Esophagus muscularis mucosa (tissue), 3 donors: ENCODE measurements at regions not wholly inside any gene's neighbourhood (a gene's known extent, or its start where the extent isn't known, plus 50 kb on each side); places are given as distances from the start of the nearest gene placed in this dataset.

Experiments
- CTCF ChIP-seq, 3 experiments: fragments of 200-600 bp in 2 of 3; fragments of 450-650 bp in 1 of 3; sonication (generic) in 2 of 3; IDR thresholded peaks; one replicate each; pipeline ENCODE4 v1.5.1; 2017 to 2019; ENCODE audit warnings: antibody characterized with exemption in 3 of 3, mild to moderate bottlenecking in 2 of 3, moderate library complexity in 1 of 3
- POLR2A ChIP-seq: fragments of 450-650 bp; IDR thresholded peaks from one replicate; pipeline ENCODE4 v1.6.1; 2017; ENCODE audit warnings: antibody characterized with exemption, moderate library complexity, mild to moderate bottlenecking, low read depth
- POLR2AphosphoS5 ChIP-seq, 2 donors: sonication (generic); formaldehyde crosslinking; IDR thresholded peaks; one replicate each; pipeline ENCODE4 v1.6.1; 2017; ENCODE audit warnings: antibody characterized with exemption in 2 of 2

- TF ChIP-seq CTCF (IDR thresholded peaks at IDR 0.05): no peak
- no peak for TF ChIP-seq POLR2AphosphoS5 (IDR thresholded peaks at IDR 0.05)
- TF ChIP-seq POLR2A: no peak
Measured at GRCh38 chr1:57966340-57966739, 542.5 kb upstream of the DAB1 start.
